ENCODE measurements at regions not wholly inside any gene's neighbourhood (a gene's known extent, or its start where the extent isn't known, plus 50 kb on each side); places are given as distances from the start of the nearest gene placed in this dataset.

- DNase-seq (ENCODE audit: low spot score), result no peak
- in situ Hi-C loops (cut with MboI; ENCODE audit: low pct_unique_long_range_greater_than_20kb, low sequenced_read_pairs, unreplicated experiment), result no loop called here
- TF ChIP-seq CTCF (IDR thresholded peaks at IDR 0.05; ENCODE audit: extremely low read depth, insufficient read depth, missing control alignments), result no peak
These were observed 214.6 kb upstream of the TPK1 start for GRCh38 chr7:145050415-145050814.

GRCh38 chr7:145036604-145037405, 201.0 kb upstream of the TPK1 start:
- peak; percentile 69 for TF ChIP-seq CTCF (IDR thresholded peaks at IDR 0.05; ENCODE audit: extremely low read depth, insufficient read depth, missing control alignments)
- DNase-seq (ENCODE audit: low spot score), result peak; percentile 18
- in situ Hi-C loops (cut with MboI; ENCODE audit: low pct_unique_long_range_greater_than_20kb, low sequenced_read_pairs, unreplicated experiment), result loop anchor here (25.0 kb wide), 1 partner anchor 1050 kb away; no protein-coding TSS in a partner anchor

- no peak for DNase-seq (ENCODE audit: low spot score)
- TF ChIP-seq CTCF (IDR thresholded peaks at IDR 0.05; ENCODE audit: extremely low read depth, insufficient read depth, missing control alignments), result no peak
- in situ Hi-C loops (cut with MboI; ENCODE audit: low pct_unique_long_range_greater_than_20kb, low sequenced_read_pairs, unreplicated experiment), result loop anchor here (25.0 kb wide), 1 partner anchor 1056 kb away; no protein-coding TSS in a partner anchor
These were observed 195.3 kb upstream of the TPK1 start for GRCh38 chr7:145031162-145031561.

GRCh38 chr7:145030754-145031153, 194.9 kb upstream of the TPK1 start:
- in situ Hi-C loops (cut with MboI; ENCODE audit: low pct_unique_long_range_greater_than_20kb, low sequenced_read_pairs, unreplicated experiment), result loop anchor here (25.0 kb wide), 1 partner anchor 1057 kb away; no protein-coding TSS in a partner anchor
- TF ChIP-seq CTCF (IDR thresholded peaks at IDR 0.05; ENCODE audit: extremely low read depth, insufficient read depth, missing control alignments), result no peak
- DNase-seq (ENCODE audit: low spot score), result no peak

GRCh38 chr7:145020454-145020853, 184.6 kb upstream of the TPK1 start:
- in situ Hi-C loops (cut with MboI; ENCODE audit: low pct_unique_long_range_greater_than_20kb, low sequenced_read_pairs, unreplicated experiment), result no loop called here
- TF ChIP-seq CTCF (IDR thresholded peaks at IDR 0.05; ENCODE audit: extremely low read depth, insufficient read depth, missing control alignments), result no peak

GRCh38 chr7:145016068-145016467, 180.2 kb upstream of the TPK1 start:
- no peak for DNase-seq (ENCODE audit: low spot score)
- no peak for TF ChIP-seq CTCF (IDR thresholded peaks at IDR 0.05; ENCODE audit: extremely low read depth, insufficient read depth, missing control alignments)
- in situ Hi-C loops (cut with MboI; ENCODE audit: low pct_unique_long_range_greater_than_20kb, low sequenced_read_pairs, unreplicated experiment), result no loop called here

More at GRCh38 chr7:145020454-145020853, 184.6 kb upstream of the TPK1 start:
- no peak for DNase-seq (ENCODE audit: low spot score)

Measured in GM13977 (cell line).